WTC11 (cell line): ENCODE measurements at regions not wholly inside any gene's neighbourhood (a gene's known extent, or its start where the extent isn't known, plus 50 kb on each side); places are given as distances from the start of the nearest gene placed in this dataset.
"Not testable (repeated sequence)": the region's sequence is repeated elsewhere in the genome, so short reads cannot be mapped to it uniquely, and the experiment has no call there.

ENCODE experiments used
- ATAC-seq: fragments of 200-7000 bp; cut with Tn5 transposase; 2 replicates; pipeline ENCODE4 v1.10.0; 2021; ENCODE audit warnings: mild to moderate bottlenecking, moderate library complexity
- CTCF ChIA-PET: fragments of 300-600 bp; sonication (Branson Sonifier 250); formaldehyde crosslinking; loops from one replicate; lab custom pipeline; 2021; ENCODE audit warnings: antibody characterized with exemption; lab: Charles Lee
- POLR2A ChIA-PET: fragments of 350-600 bp; sonication (Branson Sonifier 250); formaldehyde crosslinking; loops from one replicate; lab custom pipeline; 2021; ENCODE audit warnings: antibody characterized with exemption; lab: Charles Lee
- DNase-seq: peaks from one replicate; pipeline ENCODE4 v3.0.0; 2021; ENCODE audit warnings: low spot score
- H3K27ac Mint-ChIP-seq: 2 replicates; pipeline ENCODE4 v1.8.0; 2021; ENCODE audit warnings: mixed read lengths
- H3K27me3 Mint-ChIP-seq: 2 replicates; pipeline ENCODE4 v1.8.0; 2021; ENCODE audit warnings: low read depth, mild to moderate bottlenecking, moderate library complexity, mixed read lengths
- H3K36me3 Mint-ChIP-seq: 2 replicates; pipeline ENCODE4 v1.8.0; 2021; ENCODE audit warnings: mixed read lengths
- H3K4me1 Mint-ChIP-seq: 2 replicates; pipeline ENCODE4 v1.8.0; 2022; ENCODE audit warnings: mixed read lengths
- H3K4me3 Mint-ChIP-seq: 2 replicates; pipeline ENCODE4 v1.8.0; 2021; ENCODE audit warnings: mild to moderate bottlenecking, moderate library complexity, mixed read lengths
- H3K9me3 Mint-ChIP-seq: 2 replicates; pipeline ENCODE4 v1.8.0; 2021; ENCODE audit warnings: mixed read lengths
- ATF1 ChIP-seq: sonication (generic); formaldehyde crosslinking; IDR thresholded peaks from 2 replicates; pipeline ENCODE4 v1.8.1; 2023; ENCODE audit warnings: mild to moderate bottlenecking, moderate library complexity, missing genetic modification reagents
- CBFB ChIP-seq: sonication (generic); formaldehyde crosslinking; IDR thresholded peaks from 2 replicates; pipeline ENCODE4 v1.8.1; 2022; ENCODE audit warnings: mild to moderate bottlenecking, low read depth, missing genetic modification reagents
- CREM ChIP-seq: sonication (generic); formaldehyde crosslinking; IDR thresholded peaks from 2 replicates; pipeline ENCODE4 v1.8.1; 2022; ENCODE audit warnings: mild to moderate bottlenecking, missing genetic modification reagents, moderate library complexity
- ELF4 ChIP-seq: sonication (generic); formaldehyde crosslinking; IDR thresholded peaks from 2 replicates; pipeline ENCODE4 v1.8.1; 2022; ENCODE audit warnings: low read depth, mild to moderate bottlenecking, moderate library complexity, missing genetic modification reagents
- EMX1 ChIP-seq: fragments of 250-450 bp; sonication (Bioruptor Pico); IDR thresholded peaks from 2 replicates; pipeline ENCODE4 v1.8.0; 2021; ENCODE audit warnings: mild to moderate bottlenecking
- ESRRA ChIP-seq: sonication (generic); formaldehyde crosslinking; IDR thresholded peaks from 2 replicates; pipeline ENCODE4 v1.8.1; 2022; ENCODE audit warnings: mild to moderate bottlenecking, missing genetic modification reagents, borderline replicate concordance
- FOXK1 ChIP-seq: sonication (generic); formaldehyde crosslinking; IDR thresholded peaks from 2 replicates; pipeline ENCODE4 v1.8.0; 2022; ENCODE audit warnings: mild to moderate bottlenecking, moderate library complexity, missing genetic modification reagents
- GRHL2 ChIP-seq: fragments of 250-450 bp; sonication (Bioruptor Pico); IDR thresholded peaks from 2 replicates; pipeline ENCODE4 v1.8.0; 2022; ENCODE audit warnings: mild to moderate bottlenecking, moderate library complexity; ENCODE audit not compliant: insufficient replicate concordance, severe bottlenecking
- HMGA2 ChIP-seq: fragments of 250-450 bp; sonication (Bioruptor Pico); IDR thresholded peaks from 2 replicates; pipeline ENCODE4 v1.4.0; 2021; ENCODE audit warnings: mild to moderate bottlenecking, moderate library complexity
- NFATC4 ChIP-seq: fragments of 250-450 bp; sonication (Bioruptor Pico); IDR thresholded peaks from 2 replicates; pipeline ENCODE4 v1.9.0; 2021; ENCODE audit warnings: mild to moderate bottlenecking
- NR1H2 ChIP-seq: sonication (generic); formaldehyde crosslinking; IDR thresholded peaks from 2 replicates; pipeline ENCODE4 v1.9.0; 2021; ENCODE audit warnings: mild to moderate bottlenecking, moderate library complexity, missing genetic modification reagents
- OVOL2 ChIP-seq: fragments of 250-450 bp; sonication (Bioruptor Pico); IDR thresholded peaks from 2 replicates; pipeline ENCODE4 v1.9.0; 2021; ENCODE audit warnings: mild to moderate bottlenecking, borderline replicate concordance
- SP1 ChIP-seq: sonication (generic); formaldehyde crosslinking; conservative IDR thresholded peaks from 2 replicates; pipeline ENCODE4 v1.8.1; 2022; ENCODE audit warnings: missing genetic modification reagents
- TEAD1 ChIP-seq: sonication (generic); formaldehyde crosslinking; IDR thresholded peaks from 2 replicates; pipeline ENCODE4 v1.8.0; 2022; ENCODE audit warnings: mild to moderate bottlenecking, missing genetic modification reagents
- ZNF263 ChIP-seq: sonication (generic); formaldehyde crosslinking; IDR thresholded peaks from 2 replicates; pipeline ENCODE4 v1.8.1; 2022; ENCODE audit warnings: low read depth, mild to moderate bottlenecking, moderate library complexity, missing genetic modification reagents
- ZNF317 ChIP-seq: sonication (generic); formaldehyde crosslinking; IDR thresholded peaks from 2 replicates; pipeline ENCODE4 v1.8.1; 2023; ENCODE audit warnings: low read depth, mild to moderate bottlenecking, moderate library complexity, missing genetic modification reagents, borderline replicate concordance
- TF ChIP-seq, protein P1 (sequence below): fragments of 250-450 bp; sonication (Bioruptor Pico); conservative IDR thresholded peaks from 2 replicates; pipeline ENCODE4 v1.9.0; 2021; ENCODE audit warnings: mild to moderate bottlenecking
- TF ChIP-seq, protein P2 (sequence below): sonication (generic); formaldehyde crosslinking; IDR thresholded peaks from 2 replicates; pipeline ENCODE4 v1.8.0; 2022; ENCODE audit warnings: missing genetic modification reagents
- TF ChIP-seq, protein P3 (sequence below): sonication (generic); formaldehyde crosslinking; IDR thresholded peaks from 2 replicates; pipeline ENCODE4 v1.8.1; 2023; ENCODE audit warnings: mild to moderate bottlenecking, missing genetic modification reagents, moderate library complexity
- TF ChIP-seq, protein P4 (sequence below): sonication (generic); formaldehyde crosslinking; conservative IDR thresholded peaks from 2 replicates; pipeline ENCODE4 v1.8.1; 2022; ENCODE audit warnings: mild to moderate bottlenecking, missing genetic modification reagents
- TF ChIP-seq, protein P5 (sequence below): sonication (generic); formaldehyde crosslinking; conservative IDR thresholded peaks from 2 replicates; pipeline ENCODE4 v1.8.1; 2023; ENCODE audit warnings: mild to moderate bottlenecking, low read depth, missing genetic modification reagents, moderate library complexity
- TF ChIP-seq, protein P6 (sequence below): sonication (generic); formaldehyde crosslinking; IDR thresholded peaks from 2 replicates; pipeline ENCODE4 v1.8.1; 2022; ENCODE audit warnings: missing genetic modification reagents, borderline replicate concordance

DNA sequence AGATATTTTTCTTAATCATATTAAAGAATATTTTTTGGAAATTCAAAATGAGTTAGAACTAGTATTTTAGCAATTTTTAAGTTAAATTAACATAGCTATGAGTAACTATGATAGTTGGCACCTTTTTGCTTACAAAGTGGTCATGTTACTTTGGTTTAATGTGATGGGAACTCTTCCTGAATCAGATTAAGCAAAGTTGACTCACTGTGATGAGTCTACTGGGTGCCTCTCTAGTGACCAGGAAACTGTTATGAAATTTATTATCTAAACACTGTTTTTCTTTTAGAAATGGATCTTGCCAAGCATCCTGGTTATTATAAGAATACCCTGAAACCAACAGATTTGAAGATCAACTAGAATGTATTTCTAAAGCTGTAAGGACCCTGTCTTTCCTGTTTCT is 985.8 kb downstream of the TRAM1L1 start:
- POLR2A ChIA-PET = no interaction called here
- ATAC-seq = no peak
- DNase-seq = no peak
- Mint-ChIP-seq H3K4me1 (peaks cover 9% of the 10 kb centered on the region), H3K36me3 (peaks cover 33% of the 10 kb centered on the region), H3K4me3 (no peak overlapping the region), H3K27ac (no peak overlapping the region), H3K9me3 (peaks cover 35% of the 10 kb centered on the region), H3K27me3 (no peaks in the 10 kb centered on the region)
- no peak for TF ChIP-seq HMGA2 (CRISPR knock-in tag)
- TF ChIP-seq EMX1 (CRISPR knock-in tag) = no peak
- no peak for TF ChIP-seq NR1H2 (CRISPR knock-in tag)
- no peak for TF ChIP-seq CREM (CRISPR knock-in tag)
- no peak for TF ChIP-seq SP1 (CRISPR knock-in tag)
- no peak for TF ChIP-seq TEAD1 (CRISPR knock-in tag)
- TF ChIP-seq ESRRA (CRISPR knock-in tag) = no peak
- TF ChIP-seq, protein P1, sequence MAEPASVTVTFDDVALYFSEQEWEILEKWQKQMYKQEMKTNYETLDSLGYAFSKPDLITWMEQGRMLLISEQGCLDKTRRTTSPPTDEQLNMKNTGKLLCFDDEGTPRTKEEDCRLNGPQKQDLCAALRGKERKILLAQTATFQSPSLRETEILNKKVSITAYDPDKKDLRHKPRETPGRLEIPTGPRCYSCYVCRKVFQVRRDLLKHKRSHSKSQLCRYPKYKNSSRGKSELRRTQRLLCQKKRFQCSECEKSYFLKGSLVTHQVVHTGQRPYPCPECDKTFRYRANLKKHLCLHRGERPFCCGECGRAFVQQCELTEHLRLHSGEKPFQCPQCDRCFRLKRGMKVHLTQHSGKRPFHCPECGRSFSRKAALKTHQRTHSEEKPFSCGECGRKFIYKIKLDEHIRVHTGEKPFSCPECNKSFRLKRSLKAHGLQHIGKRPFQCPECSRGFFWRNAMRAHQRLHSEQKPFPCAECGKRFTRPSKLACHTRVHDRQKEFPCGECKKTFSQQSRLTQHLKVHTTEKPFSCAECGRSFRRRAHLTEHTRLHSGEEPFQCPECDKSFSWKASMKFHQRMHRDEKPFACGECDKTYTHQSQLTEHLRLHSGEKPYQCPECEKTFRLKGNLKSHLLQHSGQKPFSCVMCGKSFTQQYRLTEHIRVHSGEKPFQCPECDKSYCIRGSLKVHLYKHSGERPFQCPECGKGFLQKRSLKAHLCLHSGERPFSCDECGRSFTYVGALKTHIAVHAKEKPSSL = no peak
- no peak for TF ChIP-seq ATF1 (CRISPR knock-in tag)
- no peak for TF ChIP-seq NFATC4
- TF ChIP-seq, protein P2, sequence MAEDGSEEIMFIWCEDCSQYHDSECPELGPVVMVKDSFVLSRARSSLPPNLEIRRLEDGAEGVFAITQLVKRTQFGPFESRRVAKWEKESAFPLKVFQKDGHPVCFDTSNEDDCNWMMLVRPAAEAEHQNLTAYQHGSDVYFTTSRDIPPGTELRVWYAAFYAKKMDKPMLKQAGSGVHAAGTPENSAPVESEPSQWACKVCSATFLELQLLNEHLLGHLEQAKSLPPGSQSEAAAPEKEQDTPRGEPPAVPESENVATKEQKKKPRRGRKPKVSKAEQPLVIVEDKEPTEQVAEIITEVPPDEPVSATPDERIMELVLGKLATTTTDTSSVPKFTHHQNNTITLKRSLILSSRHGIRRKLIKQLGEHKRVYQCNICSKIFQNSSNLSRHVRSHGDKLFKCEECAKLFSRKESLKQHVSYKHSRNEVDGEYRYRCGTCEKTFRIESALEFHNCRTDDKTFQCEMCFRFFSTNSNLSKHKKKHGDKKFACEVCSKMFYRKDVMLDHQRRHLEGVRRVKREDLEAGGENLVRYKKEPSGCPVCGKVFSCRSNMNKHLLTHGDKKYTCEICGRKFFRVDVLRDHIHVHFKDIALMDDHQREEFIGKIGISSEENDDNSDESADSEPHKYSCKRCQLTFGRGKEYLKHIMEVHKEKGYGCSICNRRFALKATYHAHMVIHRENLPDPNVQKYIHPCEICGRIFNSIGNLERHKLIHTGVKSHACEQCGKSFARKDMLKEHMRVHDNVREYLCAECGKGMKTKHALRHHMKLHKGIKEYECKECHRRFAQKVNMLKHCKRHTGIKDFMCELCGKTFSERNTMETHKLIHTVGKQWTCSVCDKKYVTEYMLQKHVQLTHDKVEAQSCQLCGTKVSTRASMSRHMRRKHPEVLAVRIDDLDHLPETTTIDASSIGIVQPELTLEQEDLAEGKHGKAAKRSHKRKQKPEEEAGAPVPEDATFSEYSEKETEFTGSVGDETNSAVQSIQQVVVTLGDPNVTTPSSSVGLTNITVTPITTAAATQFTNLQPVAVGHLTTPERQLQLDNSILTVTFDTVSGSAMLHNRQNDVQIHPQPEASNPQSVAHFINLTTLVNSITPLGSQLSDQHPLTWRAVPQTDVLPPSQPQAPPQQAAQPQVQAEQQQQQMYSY (CRISPR knock-in tag) = no peak
- TF ChIP-seq FOXK1 (CRISPR knock-in tag) = no peak
- TF ChIP-seq ZNF263 (CRISPR knock-in tag) = no peak
- TF ChIP-seq, protein P3, sequence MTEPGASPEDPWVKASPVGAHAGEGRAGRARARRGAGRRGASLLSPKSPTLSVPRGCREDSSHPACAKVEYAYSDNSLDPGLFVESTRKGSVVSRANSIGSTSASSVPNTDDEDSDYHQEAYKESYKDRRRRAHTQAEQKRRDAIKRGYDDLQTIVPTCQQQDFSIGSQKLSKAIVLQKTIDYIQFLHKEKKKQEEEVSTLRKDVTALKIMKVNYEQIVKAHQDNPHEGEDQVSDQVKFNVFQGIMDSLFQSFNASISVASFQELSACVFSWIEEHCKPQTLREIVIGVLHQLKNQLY = no peak
- TF ChIP-seq, protein P4, sequence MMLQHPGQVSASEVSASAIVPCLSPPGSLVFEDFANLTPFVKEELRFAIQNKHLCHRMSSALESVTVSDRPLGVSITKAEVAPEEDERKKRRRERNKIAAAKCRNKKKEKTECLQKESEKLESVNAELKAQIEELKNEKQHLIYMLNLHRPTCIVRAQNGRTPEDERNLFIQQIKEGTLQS = no peak
- no peak for TF ChIP-seq GRHL2 (CRISPR knock-in tag)
- CTCF ChIA-PET = no interaction called here

DNA sequence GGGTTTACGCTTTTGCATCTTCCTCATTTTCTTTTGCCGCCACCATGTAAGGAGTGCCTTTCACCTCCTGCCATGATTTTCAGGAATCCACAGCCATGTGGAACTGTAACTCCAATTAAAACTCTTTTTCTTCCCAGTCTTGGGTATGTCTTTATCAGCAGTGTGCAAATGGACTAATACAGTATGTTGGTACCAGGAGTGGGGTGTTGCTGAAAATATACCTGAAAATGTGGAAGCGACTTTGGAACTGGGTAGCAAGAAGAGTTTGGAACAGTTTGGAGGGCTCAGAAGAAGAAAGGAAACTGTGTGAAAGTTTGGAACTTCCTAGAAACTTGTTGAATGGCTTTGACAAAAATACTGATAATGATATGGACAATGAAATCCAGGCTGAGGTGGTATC is 983.9 kb upstream of the NDST4 start:
- ATAC-seq, CTCF ChIA-PET, H3K4me3 Mint-ChIP-seq, H3K27me3 Mint-ChIP-seq, H3K27ac Mint-ChIP-seq, DNase-seq, POLR2A ChIA-PET: not testable (repeated sequence)
- Mint-ChIP-seq H3K9me3 (peaks cover 35% of the 10 kb centered on the region), H3K36me3 (peaks cover 33% of the 10 kb centered on the region), H3K4me1 (peaks cover 10% of the 10 kb centered on the region)

DNA sequence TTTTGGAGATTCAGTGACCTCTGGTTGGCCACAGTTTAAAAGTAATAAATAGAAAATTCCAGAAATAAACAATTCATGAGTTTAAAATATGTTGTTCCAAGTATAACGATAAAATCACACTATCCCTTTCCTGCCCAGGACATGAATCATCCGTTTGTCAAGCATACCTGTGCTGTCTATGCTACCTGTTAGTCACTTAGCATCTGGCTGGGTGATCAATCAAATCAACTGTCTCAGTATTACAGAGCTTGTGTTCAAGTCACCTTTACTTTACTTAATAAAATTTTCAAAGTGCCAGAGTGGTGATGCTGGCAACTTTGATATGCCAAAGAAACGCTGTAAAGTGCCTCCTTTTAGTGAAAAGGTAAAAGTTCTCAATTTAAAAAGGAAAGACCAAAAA is 979.5 kb upstream of the NDST4 start:
- ATAC-seq = no peak
- Mint-ChIP-seq H3K4me1 (peaks cover 10% of the 10 kb centered on the region), H3K9me3 (peaks cover 20% of the 10 kb centered on the region), H3K36me3 (peaks cover 20% of the 10 kb centered on the region), H3K27ac (no peak overlapping the region), H3K27me3 (no peaks in the 10 kb centered on the region), H3K4me3 (no peak overlapping the region)
- TF ChIP-seq, protein P5, sequence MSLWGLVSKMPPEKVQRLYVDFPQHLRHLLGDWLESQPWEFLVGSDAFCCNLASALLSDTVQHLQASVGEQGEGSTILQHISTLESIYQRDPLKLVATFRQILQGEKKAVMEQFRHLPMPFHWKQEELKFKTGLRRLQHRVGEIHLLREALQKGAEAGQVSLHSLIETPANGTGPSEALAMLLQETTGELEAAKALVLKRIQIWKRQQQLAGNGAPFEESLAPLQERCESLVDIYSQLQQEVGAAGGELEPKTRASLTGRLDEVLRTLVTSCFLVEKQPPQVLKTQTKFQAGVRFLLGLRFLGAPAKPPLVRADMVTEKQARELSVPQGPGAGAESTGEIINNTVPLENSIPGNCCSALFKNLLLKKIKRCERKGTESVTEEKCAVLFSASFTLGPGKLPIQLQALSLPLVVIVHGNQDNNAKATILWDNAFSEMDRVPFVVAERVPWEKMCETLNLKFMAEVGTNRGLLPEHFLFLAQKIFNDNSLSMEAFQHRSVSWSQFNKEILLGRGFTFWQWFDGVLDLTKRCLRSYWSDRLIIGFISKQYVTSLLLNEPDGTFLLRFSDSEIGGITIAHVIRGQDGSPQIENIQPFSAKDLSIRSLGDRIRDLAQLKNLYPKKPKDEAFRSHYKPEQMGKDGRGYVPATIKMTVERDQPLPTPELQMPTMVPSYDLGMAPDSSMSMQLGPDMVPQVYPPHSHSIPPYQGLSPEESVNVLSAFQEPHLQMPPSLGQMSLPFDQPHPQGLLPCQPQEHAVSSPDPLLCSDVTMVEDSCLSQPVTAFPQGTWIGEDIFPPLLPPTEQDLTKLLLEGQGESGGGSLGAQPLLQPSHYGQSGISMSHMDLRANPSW (CRISPR knock-in tag) = no peak
- TF ChIP-seq ZNF317 (CRISPR knock-in tag) (no peak), OVOL2 (CRISPR knock-in tag) (no peak), ELF4 (CRISPR knock-in tag) (no peak), CBFB (no peak)
- TF ChIP-seq, protein P6, sequence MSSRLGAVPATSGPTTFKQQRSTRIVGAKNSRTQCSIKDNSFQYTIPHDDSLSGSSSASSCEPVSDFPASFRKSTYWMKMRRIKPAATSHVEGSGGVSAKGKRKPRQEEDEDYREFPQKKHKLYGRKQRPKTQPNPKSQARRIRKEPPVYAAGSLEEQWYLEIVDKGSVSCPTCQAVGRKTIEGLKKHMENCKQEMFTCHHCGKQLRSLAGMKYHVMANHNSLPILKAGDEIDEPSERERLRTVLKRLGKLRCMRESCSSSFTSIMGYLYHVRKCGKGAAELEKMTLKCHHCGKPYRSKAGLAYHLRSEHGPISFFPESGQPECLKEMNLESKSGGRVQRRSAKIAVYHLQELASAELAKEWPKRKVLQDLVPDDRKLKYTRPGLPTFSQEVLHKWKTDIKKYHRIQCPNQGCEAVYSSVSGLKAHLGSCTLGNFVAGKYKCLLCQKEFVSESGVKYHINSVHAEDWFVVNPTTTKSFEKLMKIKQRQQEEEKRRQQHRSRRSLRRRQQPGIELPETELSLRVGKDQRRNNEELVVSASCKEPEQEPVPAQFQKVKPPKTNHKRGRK (CRISPR knock-in tag) = no peak
- CTCF ChIA-PET = no interaction called here
- POLR2A ChIA-PET = no interaction called here
- no peak for DNase-seq
